GM12878 (cell line): ENCODE measurements at regions not wholly inside any gene's neighbourhood (a gene's known extent, or its start where the extent isn't known, plus 50 kb on each side); places are given as distances from the start of the nearest gene placed in this dataset.

ENCODE experiments used
- ATAC-seq: fragments of 200-7000 bp; cut with Tn5 transposase; 3 replicates; pipeline ENCODE4 v1.9.1; 2020; ENCODE audit warnings: mild to moderate bottlenecking, moderate library complexity
- BruUV-seq: library from RNA; stranded (reverse); fragments of 400-500 nt; replicated peaks from 2 replicates; lab custom pipeline; 2021; lab: Mats Ljungman, UMichigan
- CTCF ChIA-PET: fragments of 300-600 bp; sonication (Branson Sonifier 250); formaldehyde crosslinking; extraction: SDS; loops from one replicate; lab custom pipeline; 2021; ENCODE audit warnings: inconsistent platforms; lab: Yijun Ruan, JAX
- POLR2A ChIA-PET: fragments of 350-600 bp; formaldehyde crosslinking; extraction: SDS; loops from one replicate; lab custom pipeline; 2021; ENCODE audit warnings: inconsistent platforms; lab: Charles Lee
- RAD21 ChIA-PET: fragments of 300-600 bp; sonication (Branson Sonifier 250); formaldehyde crosslinking; loops from one replicate; lab custom pipeline; 2023; ENCODE audit warnings: antibody characterized with exemption; ENCODE audit not compliant: unreplicated experiment; lab: Charles Lee
- SMC1A ChIA-PET: fragments of 300-600 bp; sonication (Branson Sonifier 250); formaldehyde crosslinking; loops from one replicate; lab custom pipeline; 2023; ENCODE audit not compliant: unreplicated experiment, uncharacterized antibody; lab: Charles Lee
- DNase-seq: peaks from one replicate; pipeline ENCODE4 v3.0.0-alpha.2; 2011; ENCODE audit warnings: low read depth, low spot score
- FAIRE-seq: peaks from 3 replicates; lab custom pipeline; 2011; peaks lifted over from hg19 to GRCh38; lab: Jason Lieb, UNC
- H2AFZ ChIP-seq: 2 replicates; pipeline ENCODE4 v1.6.0; 2011; ENCODE audit warnings: low read depth, low read length, control low read depth; ENCODE audit not compliant: control insufficient read depth
- H3K27ac ChIP-seq: 2 replicates; pipeline ENCODE4 v1.5.1; 2011; ENCODE audit warnings: control low read depth; ENCODE audit not compliant: control insufficient read depth, insufficient read depth
- H3K27me3 ChIP-seq, 2 experiments: replicated peaks in 1 of 2; 2 replicates each; pipeline versions ENCODE4 v1.6.0 to v1.6.1; 2011; ENCODE audit warnings: low read length in 1 of 2; ENCODE audit not compliant: control insufficient read depth in 2 of 2, insufficient read depth in 2 of 2
- H3K36me3 ChIP-seq, 2 experiments: 2 replicates each; pipeline ENCODE4 v1.5.1; 2011; ENCODE audit warnings: low read length in 1 of 2; ENCODE audit not compliant: control insufficient read depth in 2 of 2, insufficient read depth in 2 of 2
- H3K4me1 ChIP-seq: 2 replicates; pipeline ENCODE4 v1.6.1; 2011; ENCODE audit warnings: mild to moderate bottlenecking, low read length, moderate library complexity, mixed read lengths; ENCODE audit not compliant: control insufficient read depth, insufficient read depth
- H3K4me2 ChIP-seq: 2 replicates; pipeline ENCODE4 v1.6.0; 2011; ENCODE audit warnings: control low read depth; ENCODE audit not compliant: control insufficient read depth, insufficient read depth
- H3K4me3 ChIP-seq: fragments of 200-600 bp; sonication (generic); 2 replicates; pipeline ENCODE4 v1.5.1; 2016
- H3K79me2 ChIP-seq: 2 replicates; pipeline ENCODE4 v1.6.0; 2011; ENCODE audit warnings: low read length; ENCODE audit not compliant: control insufficient read depth, insufficient read depth
- H3K9ac ChIP-seq: 2 replicates; pipeline ENCODE4 v1.8.0; 2011; ENCODE audit warnings: low read length, control low read depth, mixed read lengths; ENCODE audit not compliant: control insufficient read depth, insufficient read depth
- H3K9me3 ChIP-seq: replicated peaks from 3 replicates; pipeline ENCODE4 v1.5.1; 2011; ENCODE audit warnings: mild to moderate bottlenecking, low read length; ENCODE audit not compliant: control insufficient read depth, insufficient read depth
- H4K20me1 ChIP-seq: 2 replicates; pipeline ENCODE4 v1.6.0; 2011; ENCODE audit not compliant: control insufficient read depth, insufficient read depth
- GATAD2B ChIP-seq: fragments of 450-650 bp; conservative IDR thresholded peaks from 2 replicates; pipeline ENCODE4 v1.6.1; 2017; ENCODE audit warnings: low read depth, mild to moderate bottlenecking, moderate library complexity
- IRF4 ChIP-seq: IDR thresholded peaks from 2 replicates; pipeline ENCODE4 v1.6.1; 2011; ENCODE audit warnings: low read depth, low read length
- POLR2AphosphoS2 ChIP-seq: IDR thresholded peaks from 2 replicates; pipeline ENCODE4 v1.6.1; 2011; ENCODE audit warnings: low read depth, mild to moderate bottlenecking, low read length, improper control_type of control experiment, moderate library complexity
- POLR2AphosphoS5 ChIP-seq: IDR thresholded peaks from 2 replicates; pipeline ENCODE4 v1.6.1; 2011; ENCODE audit warnings: mild to moderate bottlenecking, low read length, inconsistent platforms
- RAD21 ChIP-seq: IDR thresholded peaks from 2 replicates; pipeline ENCODE4 v1.6.1; 2011; ENCODE audit warnings: mild to moderate bottlenecking, low read depth, low read length, moderate library complexity; ENCODE audit not compliant: insufficient read depth
- SPI1 ChIP-seq: IDR thresholded peaks from 2 replicates; pipeline ENCODE4 v1.6.1; 2011; ENCODE audit warnings: low read depth, mild to moderate bottlenecking, low read length, moderate library complexity, borderline replicate concordance; ENCODE audit not compliant: insufficient read depth
- SREBF2 ChIP-seq: IDR thresholded peaks from 2 replicates; pipeline ENCODE4 v1.6.1; 2012; ENCODE audit warnings: mild to moderate bottlenecking, low read length
- STAT3 ChIP-seq: IDR thresholded peaks from 2 replicates; pipeline ENCODE4 v1.6.1; 2011; ENCODE audit warnings: low read depth, low read length, improper control_type of control experiment
- TAF1 ChIP-seq: IDR thresholded peaks from 2 replicates; pipeline ENCODE4 v1.6.1; 2011; ENCODE audit warnings: mild to moderate bottlenecking, low read depth, low read length, borderline replicate concordance
- TCF7 ChIP-seq: IDR thresholded peaks from 2 replicates; pipeline ENCODE4 v1.6.1; 2014; ENCODE audit warnings: antibody characterized with exemption, borderline replicate concordance
- WGBS: methylation state at CpG from one replicate; pipeline ENCODE4 v1.1.6; 2016; ENCODE audit warnings: low lambda C conversion rate; ENCODE audit not compliant: insufficient replicate concordance, insufficient coverage; ENCODE audit errors: missing lambda C conversion rate; 5-methylcytosine and 5-hydroxymethylcytosine counted together
- in situ Hi-C: fragments of 300-500 bp; cut with MboI; formaldehyde crosslinking; loops from 9 replicates; pipeline ENCODE4 v1.14.3; 2018; ENCODE audit warnings: mixed read lengths
- intact Hi-C: fragments of 100-400 bp; cut with micrococcal nuclease; formaldehyde crosslinking; loops from one replicate; pipeline ENCODE4 v1.14.2; 2022; ENCODE audit not compliant: unreplicated experiment
- TF ChIP-seq, protein P1 (sequence below): IDR thresholded peaks from 2 replicates; pipeline ENCODE4 v1.6.1; 2011; ENCODE audit warnings: borderline replicate concordance, low read depth, mild to moderate bottlenecking, moderate library complexity, mixed read lengths, low read length; ENCODE audit not compliant: insufficient read depth; ENCODE audit errors: extremely low read length
- TF ChIP-seq, protein P2 (sequence below): IDR thresholded peaks from 2 replicates; pipeline ENCODE4 v1.6.1; 2012; ENCODE audit warnings: improper control_type of control experiment, low read depth, low read length; ENCODE audit not compliant: insufficient replicate concordance
- TF ChIP-seq, protein P3 (sequence below): fragments of 450-650 bp; IDR thresholded peaks from 2 replicates; pipeline ENCODE4 v1.6.1; 2016; ENCODE audit warnings: mild to moderate bottlenecking, moderate library complexity, borderline replicate concordance

DNA sequence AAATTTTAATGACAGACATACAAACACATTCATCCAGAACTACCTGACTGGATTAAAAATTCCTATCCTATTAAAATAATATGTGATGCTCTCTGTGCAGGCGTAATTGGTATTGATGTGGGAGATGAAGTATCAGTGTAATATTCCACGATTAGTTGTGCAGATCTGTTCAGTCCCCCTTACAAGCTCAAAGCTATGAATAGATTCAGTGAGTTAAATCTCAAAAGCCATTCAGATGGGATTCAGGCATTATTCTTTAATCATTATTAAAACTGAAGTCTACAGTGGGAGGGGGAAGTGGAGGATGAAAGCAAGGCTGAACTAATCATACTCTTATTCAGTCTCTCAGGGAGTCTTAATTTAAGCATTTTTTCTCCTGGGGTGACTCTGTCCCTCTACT, 855.8 kb downstream of the EFNA5 start:
- Histone ChIP-seq H3K36me3 (no peaks in the 10 kb centered on the region), H3K27me3 (no peaks in the 10 kb centered on the region), H3K4me3 (no peak overlapping the region), H3K79me2 (no peaks in the 10 kb centered on the region), H4K20me1 (no peaks in the 10 kb centered on the region), H3K4me1 (no peaks in the 10 kb centered on the region), H3K27ac (no peak overlapping the region), H3K4me2 (no peak overlapping the region), H2AFZ (no peak overlapping the region), H3K9me3 (no peaks in the 10 kb centered on the region), H3K9ac (no peak overlapping the region)
- SMC1A ChIA-PET, result interaction anchor here (1.7 kb wide), 1 partner anchor 9 kb away, joined by 4 read pairs; no protein-coding TSS in a partner anchor
- intact Hi-C loops, result no loop called here
- no peak for DNase-seq
- BruUV-seq, result no TSS peak
- RAD21 ChIA-PET, result no interaction called here
- ATAC-seq, result no peak
- 0% methylated on average over 2 of the region's 2 CpGs for WGBS
- FAIRE-seq, result no peak
- CTCF ChIA-PET, result no interaction called here
- POLR2A ChIA-PET, result no interaction called here
- in situ Hi-C loops, result no loop called here
- TF ChIP-seq IRF4, result no peak
- no peak for TF ChIP-seq SPI1
- no peak for TF ChIP-seq SREBF2
- TF ChIP-seq POLR2AphosphoS2, result no peak
- TF ChIP-seq GATAD2B, result no peak
- TF ChIP-seq, protein P1, sequence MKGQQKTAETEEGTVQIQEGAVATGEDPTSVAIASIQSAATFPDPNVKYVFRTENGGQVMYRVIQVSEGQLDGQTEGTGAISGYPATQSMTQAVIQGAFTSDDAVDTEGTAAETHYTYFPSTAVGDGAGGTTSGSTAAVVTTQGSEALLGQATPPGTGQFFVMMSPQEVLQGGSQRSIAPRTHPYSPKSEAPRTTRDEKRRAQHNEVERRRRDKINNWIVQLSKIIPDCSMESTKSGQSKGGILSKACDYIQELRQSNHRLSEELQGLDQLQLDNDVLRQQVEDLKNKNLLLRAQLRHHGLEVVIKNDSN, result no peak
- TF ChIP-seq POLR2AphosphoS5, result no peak
- TF ChIP-seq, protein P2, sequence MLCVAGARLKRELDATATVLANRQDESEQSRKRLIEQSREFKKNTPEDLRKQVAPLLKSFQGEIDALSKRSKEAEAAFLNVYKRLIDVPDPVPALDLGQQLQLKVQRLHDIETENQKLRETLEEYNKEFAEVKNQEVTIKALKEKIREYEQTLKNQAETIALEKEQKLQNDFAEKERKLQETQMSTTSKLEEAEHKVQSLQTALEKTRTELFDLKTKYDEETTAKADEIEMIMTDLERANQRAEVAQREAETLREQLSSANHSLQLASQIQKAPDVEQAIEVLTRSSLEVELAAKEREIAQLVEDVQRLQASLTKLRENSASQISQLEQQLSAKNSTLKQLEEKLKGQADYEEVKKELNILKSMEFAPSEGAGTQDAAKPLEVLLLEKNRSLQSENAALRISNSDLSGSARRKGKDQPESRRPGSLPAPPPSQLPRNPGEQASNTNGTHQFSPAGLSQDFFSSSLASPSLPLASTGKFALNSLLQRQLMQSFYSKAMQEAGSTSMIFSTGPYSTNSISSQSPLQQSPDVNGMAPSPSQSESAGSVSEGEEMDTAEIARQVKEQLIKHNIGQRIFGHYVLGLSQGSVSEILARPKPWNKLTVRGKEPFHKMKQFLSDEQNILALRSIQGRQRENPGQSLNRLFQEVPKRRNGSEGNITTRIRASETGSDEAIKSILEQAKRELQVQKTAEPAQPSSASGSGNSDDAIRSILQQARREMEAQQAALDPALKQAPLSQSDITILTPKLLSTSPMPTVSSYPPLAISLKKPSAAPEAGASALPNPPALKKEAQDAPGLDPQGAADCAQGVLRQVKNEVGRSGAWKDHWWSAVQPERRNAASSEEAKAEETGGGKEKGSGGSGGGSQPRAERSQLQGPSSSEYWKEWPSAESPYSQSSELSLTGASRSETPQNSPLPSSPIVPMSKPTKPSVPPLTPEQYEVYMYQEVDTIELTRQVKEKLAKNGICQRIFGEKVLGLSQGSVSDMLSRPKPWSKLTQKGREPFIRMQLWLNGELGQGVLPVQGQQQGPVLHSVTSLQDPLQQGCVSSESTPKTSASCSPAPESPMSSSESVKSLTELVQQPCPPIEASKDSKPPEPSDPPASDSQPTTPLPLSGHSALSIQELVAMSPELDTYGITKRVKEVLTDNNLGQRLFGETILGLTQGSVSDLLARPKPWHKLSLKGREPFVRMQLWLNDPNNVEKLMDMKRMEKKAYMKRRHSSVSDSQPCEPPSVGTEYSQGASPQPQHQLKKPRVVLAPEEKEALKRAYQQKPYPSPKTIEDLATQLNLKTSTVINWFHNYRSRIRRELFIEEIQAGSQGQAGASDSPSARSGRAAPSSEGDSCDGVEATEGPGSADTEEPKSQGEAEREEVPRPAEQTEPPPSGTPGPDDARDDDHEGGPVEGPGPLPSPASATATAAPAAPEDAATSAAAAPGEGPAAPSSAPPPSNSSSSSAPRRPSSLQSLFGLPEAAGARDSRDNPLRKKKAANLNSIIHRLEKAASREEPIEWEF, result no peak
- TF ChIP-seq, protein P3, sequence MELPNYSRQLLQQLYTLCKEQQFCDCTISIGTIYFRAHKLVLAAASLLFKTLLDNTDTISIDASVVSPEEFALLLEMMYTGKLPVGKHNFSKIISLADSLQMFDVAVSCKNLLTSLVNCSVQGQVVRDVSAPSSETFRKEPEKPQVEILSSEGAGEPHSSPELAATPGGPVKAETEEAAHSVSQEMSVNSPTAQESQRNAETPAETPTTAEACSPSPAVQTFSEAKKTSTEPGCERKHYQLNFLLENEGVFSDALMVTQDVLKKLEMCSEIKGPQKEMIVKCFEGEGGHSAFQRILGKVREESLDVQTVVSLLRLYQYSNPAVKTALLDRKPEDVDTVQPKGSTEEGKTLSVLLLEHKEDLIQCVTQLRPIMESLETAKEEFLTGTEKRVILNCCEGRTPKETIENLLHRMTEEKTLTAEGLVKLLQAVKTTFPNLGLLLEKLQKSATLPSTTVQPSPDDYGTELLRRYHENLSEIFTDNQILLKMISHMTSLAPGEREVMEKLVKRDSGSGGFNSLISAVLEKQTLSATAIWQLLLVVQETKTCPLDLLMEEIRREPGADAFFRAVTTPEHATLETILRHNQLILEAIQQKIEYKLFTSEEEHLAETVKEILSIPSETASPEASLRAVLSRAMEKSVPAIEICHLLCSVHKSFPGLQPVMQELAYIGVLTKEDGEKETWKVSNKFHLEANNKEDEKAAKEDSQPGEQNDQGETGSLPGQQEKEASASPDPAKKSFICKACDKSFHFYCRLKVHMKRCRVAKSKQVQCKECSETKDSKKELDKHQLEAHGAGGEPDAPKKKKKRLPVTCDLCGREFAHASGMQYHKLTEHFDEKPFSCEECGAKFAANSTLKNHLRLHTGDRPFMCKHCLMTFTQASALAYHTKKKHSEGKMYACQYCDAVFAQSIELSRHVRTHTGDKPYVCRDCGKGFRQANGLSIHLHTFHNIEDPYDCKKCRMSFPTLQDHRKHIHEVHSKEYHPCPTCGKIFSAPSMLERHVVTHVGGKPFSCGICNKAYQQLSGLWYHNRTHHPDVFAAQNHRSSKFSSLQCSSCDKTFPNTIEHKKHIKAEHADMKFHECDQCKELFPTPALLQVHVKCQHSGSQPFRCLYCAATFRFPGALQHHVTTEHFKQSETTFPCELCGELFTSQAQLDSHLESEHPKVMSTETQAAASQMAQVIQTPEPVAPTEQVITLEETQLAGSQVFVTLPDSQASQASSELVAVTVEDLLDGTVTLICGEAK, result no peak
- TF ChIP-seq RAD21, result no peak
- no peak for TF ChIP-seq TCF7
- TF ChIP-seq TAF1, result no peak
- TF ChIP-seq STAT3, result no peak
